Loucy (cell line): ENCODE measurements at regions not wholly inside any gene's neighbourhood (a gene's known extent, or its start where the extent isn't known, plus 50 kb on each side); places are given as distances from the start of the nearest gene placed in this dataset.

ENCODE experiments used
- H2AFZ ChIP-seq: fragments of 200-600 bp; sonication (generic); 2 replicates; pipeline ENCODE4 v1.6.0; 2016; ENCODE audit warnings: antibody characterized with exemption, mild to moderate bottlenecking, low read length, moderate library complexity
- H3F3A ChIP-seq: fragments of 200-600 bp; 2 replicates; pipeline ENCODE4 v1.6.0; 2016; ENCODE audit warnings: antibody characterized with exemption, low read depth, mild to moderate bottlenecking
- H3K27me3 ChIP-seq: fragments of 200-600 bp; sonication (generic); 2 replicates; pipeline ENCODE4 v1.6.1; 2014; ENCODE audit warnings: low read length, mild to moderate bottlenecking; ENCODE audit not compliant: insufficient read depth, poor library complexity, severe bottlenecking
- H3K36me3 ChIP-seq: fragments of 200-600 bp; sonication (generic); 2 replicates; pipeline ENCODE4 v1.6.1; 2016; ENCODE audit warnings: low read length; ENCODE audit not compliant: insufficient read depth
- H3K4me1 ChIP-seq: fragments of 200-600 bp; sonication (generic); 2 replicates; pipeline ENCODE4 v1.5.1; 2014; ENCODE audit warnings: low read length, mild to moderate bottlenecking; ENCODE audit not compliant: insufficient read depth, poor library complexity, severe bottlenecking
- H3K4me2 ChIP-seq: fragments of 200-600 bp; sonication (generic); 2 replicates; pipeline ENCODE4 v1.6.0; 2014; ENCODE audit warnings: antibody characterized with exemption, low read length, low read depth, mild to moderate bottlenecking; ENCODE audit not compliant: poor library complexity, severe bottlenecking
- H3K4me3 ChIP-seq: fragments of 200-600 bp; sonication (generic); 2 replicates; pipeline ENCODE4 v1.5.1; 2014; ENCODE audit warnings: low read length, mild to moderate bottlenecking, mixed read lengths; ENCODE audit not compliant: poor library complexity, severe bottlenecking
- H3K79me2 ChIP-seq: fragments of 200-600 bp; sonication (generic); 2 replicates; pipeline ENCODE4 v1.6.1; 2014; ENCODE audit warnings: low read length; ENCODE audit not compliant: insufficient read depth
- H3K9ac ChIP-seq: fragments of 200-600 bp; sonication (generic); 2 replicates; pipeline ENCODE4 v1.6.0; 2014; ENCODE audit warnings: mild to moderate bottlenecking, low read depth, low read length, moderate library complexity; ENCODE audit not compliant: poor library complexity, severe bottlenecking
- H3K9me2 ChIP-seq: fragments of 200-600 bp; sonication (generic); replicated peaks from 2 replicates; pipeline ENCODE4 v1.6.1; 2016; ENCODE audit warnings: low read depth, low read length, mixed read lengths
- H3K9me3 ChIP-seq: fragments of 200-600 bp; sonication (generic); 2 replicates; pipeline ENCODE4 v1.6.1; 2014; ENCODE audit warnings: mild to moderate bottlenecking, antibody characterized with exemption, low read length, low read depth; ENCODE audit not compliant: insufficient read depth
- H4K20me1 ChIP-seq: fragments of 200-600 bp; sonication (generic); 2 replicates; pipeline ENCODE4 v1.6.0; 2014; ENCODE audit warnings: antibody characterized with exemption, low read length, mild to moderate bottlenecking; ENCODE audit not compliant: insufficient read depth, poor library complexity, severe bottlenecking
- EZH2phosphoT487 ChIP-seq: fragments of 200-600 bp; IDR thresholded peaks from 2 replicates; pipeline ENCODE4 v1.6.1; 2018; ENCODE audit warnings: antibody characterized with exemption, mild to moderate bottlenecking, moderate library complexity, borderline replicate concordance
- TF ChIP-seq, protein P1 (sequence below): fragments of 200-600 bp; sonication (generic); conservative IDR thresholded peaks from 2 replicates; pipeline ENCODE4 v1.5.1; 2014; ENCODE audit warnings: mild to moderate bottlenecking, antibody characterized with exemption, low read length

DNA sequence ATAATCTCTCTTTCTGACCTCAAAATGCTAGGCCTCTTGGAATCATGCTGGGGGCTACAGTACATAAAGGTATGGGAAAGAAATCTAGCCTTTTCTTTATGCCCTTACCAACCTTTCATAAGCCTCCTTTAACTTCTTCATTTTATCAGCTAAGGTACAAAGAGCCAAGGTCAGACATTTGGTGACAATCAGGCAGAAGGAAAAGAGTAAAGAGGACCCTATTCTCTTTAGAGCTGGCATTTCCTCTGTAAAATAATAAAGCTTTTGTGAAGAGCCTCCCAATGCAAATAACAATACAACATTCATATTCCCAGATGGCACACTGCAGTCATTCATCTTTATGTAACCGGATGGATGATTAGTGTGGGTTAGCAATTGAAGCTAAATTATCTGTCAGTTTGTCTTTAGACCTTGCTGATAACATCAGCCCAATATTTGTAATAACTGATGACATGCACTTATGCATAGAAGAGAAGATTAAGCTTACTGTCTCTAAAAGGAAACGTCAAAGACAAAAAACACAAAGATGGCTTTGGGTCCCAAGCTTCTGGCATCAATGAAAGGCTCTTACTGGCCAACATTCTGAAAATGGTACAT is 163.1 kb downstream of the IBTK start:
- Histone ChIP-seq H3K9me3 (no peaks in the 10 kb centered on the region), H3K79me2 (no peaks in the 10 kb centered on the region), H3K4me2 (no peak overlapping the region), H3F3A (no peaks in the 10 kb centered on the region), H4K20me1 (no peaks in the 10 kb centered on the region), H2AFZ (no peak overlapping the region; the same call in 1 of the 2 replicates), H3K9ac (no peak overlapping the region), H3K27me3 (no peaks in the 10 kb centered on the region), H3K36me3 (no peaks in the 10 kb centered on the region), H3K4me1 (peaks cover 3% of the 10 kb centered on the region), H3K9me2 (no peaks in the 10 kb centered on the region), H3K4me3 (no peak overlapping the region)
- no peak for TF ChIP-seq EZH2phosphoT487
- TF ChIP-seq, protein P1, sequence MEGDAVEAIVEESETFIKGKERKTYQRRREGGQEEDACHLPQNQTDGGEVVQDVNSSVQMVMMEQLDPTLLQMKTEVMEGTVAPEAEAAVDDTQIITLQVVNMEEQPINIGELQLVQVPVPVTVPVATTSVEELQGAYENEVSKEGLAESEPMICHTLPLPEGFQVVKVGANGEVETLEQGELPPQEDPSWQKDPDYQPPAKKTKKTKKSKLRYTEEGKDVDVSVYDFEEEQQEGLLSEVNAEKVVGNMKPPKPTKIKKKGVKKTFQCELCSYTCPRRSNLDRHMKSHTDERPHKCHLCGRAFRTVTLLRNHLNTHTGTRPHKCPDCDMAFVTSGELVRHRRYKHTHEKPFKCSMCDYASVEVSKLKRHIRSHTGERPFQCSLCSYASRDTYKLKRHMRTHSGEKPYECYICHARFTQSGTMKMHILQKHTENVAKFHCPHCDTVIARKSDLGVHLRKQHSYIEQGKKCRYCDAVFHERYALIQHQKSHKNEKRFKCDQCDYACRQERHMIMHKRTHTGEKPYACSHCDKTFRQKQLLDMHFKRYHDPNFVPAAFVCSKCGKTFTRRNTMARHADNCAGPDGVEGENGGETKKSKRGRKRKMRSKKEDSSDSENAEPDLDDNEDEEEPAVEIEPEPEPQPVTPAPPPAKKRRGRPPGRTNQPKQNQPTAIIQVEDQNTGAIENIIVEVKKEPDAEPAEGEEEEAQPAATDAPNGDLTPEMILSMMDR, result no peak

DNA sequence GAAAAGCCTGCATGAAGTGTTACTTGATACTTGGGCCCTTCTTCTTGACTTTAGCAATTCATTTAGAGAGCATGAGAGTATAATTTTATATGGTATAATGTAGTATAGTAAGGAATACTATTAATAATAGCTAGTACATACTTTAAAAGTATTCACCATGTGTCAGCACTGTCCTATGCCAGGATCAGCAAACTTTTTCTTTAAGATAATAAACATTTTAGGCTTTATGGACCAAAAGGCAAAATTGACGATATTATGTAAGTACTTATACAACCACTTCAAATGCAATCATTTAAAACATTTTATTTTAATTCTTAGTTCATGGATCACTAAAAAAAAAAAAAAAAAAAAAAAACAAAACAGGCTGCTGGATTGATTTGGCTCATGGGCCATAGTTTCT is 163.9 kb downstream of the IBTK start:
- no peaks in the 10 kb centered on the region for H3K79me2 ChIP-seq
- H2AFZ ChIP-seq, result no peak overlapping the region
- no peak overlapping the region for H3K4me2 ChIP-seq
- H3K9ac ChIP-seq, result no peak overlapping the region
- no peak overlapping the region for H3K4me3 ChIP-seq
- peaks cover 3% of the 10 kb centered on the region for H3K4me1 ChIP-seq
- no peaks in the 10 kb centered on the region for H3K9me2 ChIP-seq
- TF ChIP-seq, protein P1, result no peak
- TF ChIP-seq EZH2phosphoT487, result no peak
- no peaks in the 10 kb centered on the region for H3K9me3 ChIP-seq
- no peaks in the 10 kb centered on the region for H3F3A ChIP-seq
- no peaks in the 10 kb centered on the region for H3K27me3 ChIP-seq
- no peaks in the 10 kb centered on the region for H4K20me1 ChIP-seq
- no peaks in the 10 kb centered on the region for H3K36me3 ChIP-seq

DNA sequence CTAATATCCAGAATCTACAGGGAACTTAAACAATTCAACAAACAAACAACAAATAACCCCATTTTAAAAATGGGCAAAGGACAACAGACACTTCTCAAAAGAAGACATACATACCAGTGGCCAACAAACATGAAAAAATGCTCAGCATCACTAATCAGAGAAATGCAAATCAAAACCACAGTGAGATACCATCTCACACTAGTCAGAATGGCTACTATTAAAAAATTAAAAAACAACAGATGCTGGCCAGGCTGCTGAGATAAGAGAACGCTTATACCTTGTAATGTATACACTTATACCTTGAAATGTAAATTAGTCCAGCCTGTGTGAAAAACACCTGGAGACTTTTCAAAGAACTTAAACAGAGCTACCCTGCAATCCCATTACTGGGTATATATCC is 166.8 kb downstream of the IBTK start:
- Histone ChIP-seq H3K4me2 (no peak overlapping the region), H3K4me3 (no peak overlapping the region), H3K9ac (no peak overlapping the region), H4K20me1 (no peaks in the 10 kb centered on the region), H3F3A (no peaks in the 10 kb centered on the region), H3K79me2 (no peaks in the 10 kb centered on the region), H3K9me2 (no peaks in the 10 kb centered on the region), H3K9me3 (no peaks in the 10 kb centered on the region), H3K36me3 (no peaks in the 10 kb centered on the region), H3K4me1 (peaks cover 3% of the 10 kb centered on the region), H3K27me3 (no peaks in the 10 kb centered on the region), H2AFZ (no peak overlapping the region)
- no peak for TF ChIP-seq EZH2phosphoT487
- TF ChIP-seq, protein P1, result no peak
